H1 (cell line): ENCODE measurements at regions not wholly inside any gene's neighbourhood (a gene's known extent, or its start where the extent isn't known, plus 50 kb on each side); places are given as distances from the start of the nearest gene placed in this dataset.

ENCODE experiments used
- ATF2 ChIP-seq: IDR thresholded peaks from 2 replicates; pipeline ENCODE4 v1.6.1; 2012; ENCODE audit warnings: low read length, inconsistent platforms
- CHD2 ChIP-seq: IDR thresholded peaks from 2 replicates; pipeline ENCODE4 v1.6.1; 2012; ENCODE audit warnings: low read length, improper control_type of control experiment
- CTCF ChIP-seq, 3 experiments: IDR thresholded peaks; 1 replicate in 2 of 3; 2 replicates in 1 of 3; pipeline versions ENCODE4 v1.5.1 to v1.6.1; 2011; ENCODE audit warnings: low read length in 3 of 3, mild to moderate bottlenecking in 3 of 3, inconsistent platforms in 2 of 3, low read depth in 1 of 3, moderate library complexity in 1 of 3; ENCODE audit not compliant: insufficient read depth in 1 of 3; ENCODE audit errors: control extremely low read depth in 1 of 3
- EP300 ChIP-seq, 2 experiments: IDR thresholded peaks; 1 replicate in 1 of 2; 2 replicates in 1 of 2; pipeline ENCODE4 v1.6.1; 2011 to 2012; ENCODE audit warnings: low read depth in 2 of 2, low read length in 2 of 2, mild to moderate bottlenecking in 2 of 2, borderline replicate concordance in 1 of 2, inconsistent platforms in 1 of 2, moderate library complexity in 1 of 2

- TF ChIP-seq CTCF (IDR thresholded peaks at IDR 0.05; ENCODE audit: control extremely low read depth in 1 of 3, insufficient read depth in 1 of 3, low read depth in 1 of 3, low read length in 3 of 3) (no peak), EP300 (IDR thresholded peaks at IDR 0.05; ENCODE audit: borderline replicate concordance in 1 of 2, low read depth in 2 of 2, low read length in 2 of 2) (no peak), ATF2 (no peak), CHD2 (no peak)
Measured at GRCh38 chr6:106913676-106914280, 60.8 kb downstream of the CD24 start.
